ENCODE measurements at regions not wholly inside any gene's neighbourhood (a gene's known extent, or its start where the extent isn't known, plus 50 kb on each side); places are given as distances from the start of the nearest gene placed in this dataset.
"Not testable (repeated sequence)": the region's sequence is repeated elsewhere in the genome, so short reads cannot be mapped to it uniquely, and the experiment has no call there.

DNA sequence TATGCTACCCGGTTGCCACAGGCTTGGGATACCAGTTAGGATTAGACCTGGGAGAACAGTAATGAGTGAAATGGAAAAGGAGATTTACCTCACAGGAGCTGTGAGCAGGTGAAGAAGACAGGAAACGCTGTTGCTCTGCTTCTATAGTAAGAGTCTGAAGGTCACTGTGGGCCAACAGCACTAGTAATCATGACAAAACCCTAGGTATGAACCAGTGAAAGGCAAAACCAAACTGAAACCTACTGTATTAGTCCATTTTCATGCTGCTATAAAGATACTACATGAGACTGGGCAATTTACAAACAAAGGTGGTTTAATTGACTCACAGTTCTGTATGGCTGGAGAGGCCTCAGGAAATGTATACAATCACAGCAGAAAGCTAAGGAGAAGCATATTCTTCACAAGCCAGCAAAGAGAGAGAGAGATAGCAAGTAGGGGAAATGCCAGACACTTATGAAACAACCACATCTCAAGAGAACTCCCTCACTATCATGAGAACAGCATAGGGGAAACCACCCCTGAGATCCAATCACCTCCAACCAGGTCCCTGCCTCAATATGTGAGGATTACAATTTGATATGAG, 736.7 kb upstream of the INTU start:
- no peaks in the 10 kb centered on the region for H3K4me1 ChIP-seq (ENCODE audit: insufficient read depth, low read length)
- H3K9me3 ChIP-seq (ENCODE audit: control insufficient read depth, insufficient read depth, low read length) = peaks cover 13% of the 10 kb centered on the region; the same call in 1 of the 2 replicates
- no peaks in the 10 kb centered on the region; the same call in 1 of the 2 replicates for H3K36me3 ChIP-seq (ENCODE audit: insufficient read depth, low read length)
- H3K9ac ChIP-seq (ENCODE audit: low read depth, low read length) = no peak overlapping the region

DNA sequence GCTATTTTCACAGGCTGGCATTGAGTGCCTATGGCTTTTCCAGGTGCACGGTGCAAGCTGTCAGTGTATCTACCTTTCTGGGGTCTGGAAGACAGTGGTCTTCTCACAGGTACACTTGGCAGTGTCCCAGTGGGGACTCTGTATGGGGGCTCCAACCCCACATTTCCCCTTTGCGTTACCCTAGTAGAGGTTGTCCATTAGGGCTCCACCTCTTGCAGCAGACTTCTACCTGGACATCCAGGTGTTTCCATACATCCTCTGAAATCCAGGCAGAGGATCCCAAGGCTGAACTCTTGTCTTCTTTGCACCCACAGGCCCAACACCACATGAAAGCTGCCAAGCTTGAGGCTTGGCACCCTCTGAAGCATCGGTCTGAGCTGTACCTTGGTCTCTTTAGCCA, 735.7 kb upstream of the INTU start:
- Histone ChIP-seq H3K36me3 (ENCODE audit: insufficient read depth, low read length) (no peaks in the 10 kb centered on the region; the same call in 1 of the 2 replicates), H3K9ac (ENCODE audit: low read depth, low read length) (no peak overlapping the region), H3K4me1 (ENCODE audit: insufficient read depth, low read length) (no peaks in the 10 kb centered on the region), H3K9me3 (ENCODE audit: control insufficient read depth, insufficient read depth, low read length) (peaks cover 13% of the 10 kb centered on the region; the same call in 1 of the 2 replicates)

DNA sequence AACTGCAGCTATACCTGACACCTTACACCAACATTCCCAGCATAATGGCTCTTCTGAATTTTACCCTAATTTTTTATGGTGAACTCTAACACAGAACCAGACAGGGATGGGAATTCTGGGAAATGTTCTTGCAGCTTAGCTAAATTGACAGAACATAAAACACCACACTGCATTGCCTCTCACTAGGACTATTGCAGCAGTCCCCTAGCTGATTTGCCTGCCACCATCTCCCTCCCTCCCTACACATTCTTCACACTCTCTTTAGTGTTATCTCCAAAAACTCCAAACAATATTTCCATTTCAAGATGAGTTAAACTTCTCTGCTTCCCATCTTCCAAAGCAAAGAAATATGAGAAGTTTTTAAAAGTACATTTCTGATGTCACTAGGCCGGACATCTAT, 733.9 kb upstream of the INTU start:
- H3K4me1 ChIP-seq (ENCODE audit: insufficient read depth, low read length) = no peaks in the 10 kb centered on the region
- no peak overlapping the region for H3K9ac ChIP-seq (ENCODE audit: low read depth, low read length)
- no peaks in the 10 kb centered on the region; the same call in 1 of the 2 replicates for H3K36me3 ChIP-seq (ENCODE audit: insufficient read depth, low read length)
- H3K9me3 ChIP-seq (ENCODE audit: control insufficient read depth, insufficient read depth, low read length) = peaks cover 13% of the 10 kb centered on the region; the same call in 1 of the 2 replicates

DNA sequence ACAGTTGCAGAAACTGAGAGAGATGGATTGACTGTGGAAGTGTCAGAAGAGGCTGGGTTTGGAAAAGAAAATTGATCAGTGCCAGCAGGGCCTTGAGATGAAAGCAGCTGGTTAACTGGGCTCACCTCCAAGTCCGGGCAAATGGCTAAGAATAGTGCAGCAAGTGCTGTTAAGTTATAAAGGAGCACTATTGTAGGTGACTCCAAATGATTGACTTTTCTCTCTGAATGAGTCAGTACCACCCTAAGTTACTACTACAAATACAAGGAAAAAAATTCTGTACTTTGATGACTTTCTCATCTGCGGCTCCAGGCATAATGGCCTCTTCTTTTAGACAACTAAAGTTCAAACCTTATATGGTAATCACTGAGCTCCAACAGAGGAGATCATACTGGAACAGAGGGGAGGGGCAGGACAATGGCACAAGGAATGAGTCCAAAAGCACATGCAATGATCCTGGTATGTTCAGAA, 733.4 kb upstream of the INTU start:
- no peaks in the 10 kb centered on the region for H3K4me1 ChIP-seq (ENCODE audit: insufficient read depth, low read length)
- H3K9me3 ChIP-seq (ENCODE audit: control insufficient read depth, insufficient read depth, low read length) = peaks cover 13% of the 10 kb centered on the region; the same call in 1 of the 2 replicates
- H3K9ac ChIP-seq (ENCODE audit: low read depth, low read length) = no peak overlapping the region
- H3K36me3 ChIP-seq (ENCODE audit: insufficient read depth, low read length) = no peaks in the 10 kb centered on the region; the same call in 1 of the 2 replicates

DNA sequence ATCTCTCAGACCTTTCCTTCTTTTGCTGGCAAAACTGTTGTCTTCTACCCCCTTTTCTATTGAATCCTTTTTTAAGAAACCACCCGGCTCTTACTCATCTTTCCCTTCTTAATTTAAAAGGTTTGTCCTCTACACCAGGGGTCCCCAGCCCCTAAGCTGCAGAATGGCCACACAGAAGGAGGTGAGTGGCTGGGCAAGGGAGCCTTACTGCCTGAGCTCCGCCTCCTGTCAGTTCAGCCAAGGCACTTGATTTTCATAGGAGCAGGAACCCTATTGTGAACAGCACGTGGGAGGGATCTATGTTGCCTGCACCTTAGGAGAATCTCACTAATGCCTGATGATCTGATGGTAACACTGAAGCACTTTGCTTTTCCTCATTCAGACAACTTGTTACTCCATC, 726.3 kb upstream of the INTU start:
- H3K9ac ChIP-seq (ENCODE audit: low read depth, low read length) = no peak overlapping the region
- no peaks in the 10 kb centered on the region for H3K9me3 ChIP-seq (ENCODE audit: control insufficient read depth, insufficient read depth, low read length)
- no peaks in the 10 kb centered on the region for H3K4me1 ChIP-seq (ENCODE audit: insufficient read depth, low read length)
- no peaks in the 10 kb centered on the region for H3K36me3 ChIP-seq (ENCODE audit: insufficient read depth, low read length)

DNA sequence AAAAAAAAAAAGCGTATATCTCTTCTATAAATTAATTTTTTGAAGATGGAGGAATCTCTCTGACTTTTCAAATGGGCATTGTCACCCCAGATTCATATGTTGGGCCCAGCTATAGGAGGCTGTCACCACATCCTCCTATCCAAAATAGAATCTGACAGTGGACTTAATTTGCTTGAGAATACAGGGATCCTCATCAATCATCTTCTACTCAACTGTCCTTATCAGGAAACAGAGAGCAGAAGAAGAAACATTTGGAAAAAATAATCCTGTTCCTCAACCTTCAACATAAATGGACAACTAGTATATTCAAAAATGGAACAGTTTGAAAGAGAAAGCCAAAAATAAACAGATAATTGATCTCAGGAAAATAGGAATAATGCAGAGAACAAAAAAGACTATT, 725.4 kb upstream of the INTU start:
- Histone ChIP-seq H3K36me3 (ENCODE audit: insufficient read depth, low read length) (no peaks in the 10 kb centered on the region), H3K9ac (ENCODE audit: low read depth, low read length) (no peak overlapping the region), H3K4me1 (ENCODE audit: insufficient read depth, low read length) (no peaks in the 10 kb centered on the region), H3K9me3 (ENCODE audit: control insufficient read depth, insufficient read depth, low read length) (no peaks in the 10 kb centered on the region)

DNA sequence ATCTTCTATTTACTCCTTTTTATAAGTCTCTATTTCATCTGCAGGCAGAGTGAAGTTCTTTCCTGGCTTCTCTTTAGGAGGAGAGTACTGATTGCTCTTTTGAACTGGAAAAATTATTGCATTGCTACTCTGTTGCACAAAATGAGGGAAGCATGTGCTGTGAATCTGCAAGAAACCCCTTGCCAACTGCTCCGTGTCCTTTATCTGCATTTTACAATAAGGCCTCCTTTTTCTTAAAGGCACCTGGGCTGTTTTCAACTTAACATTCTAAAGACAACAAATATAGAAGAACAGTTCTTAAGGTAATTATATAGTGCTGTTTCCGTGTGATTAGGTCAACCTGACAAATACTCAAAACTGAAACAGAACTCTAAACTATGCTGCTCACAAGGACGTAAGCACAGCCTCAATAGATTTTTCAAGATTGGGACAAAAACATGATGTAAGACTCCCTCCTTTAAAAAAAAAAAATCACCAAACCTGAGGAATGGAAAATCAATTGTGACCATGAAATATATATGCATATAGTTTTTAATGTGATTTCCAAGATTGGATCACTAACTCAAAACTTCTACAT, 716.6 kb upstream of the INTU start:
- H3K4me1 ChIP-seq (ENCODE audit: insufficient read depth, low read length) = no peaks in the 10 kb centered on the region
- no peak overlapping the region for H3K9ac ChIP-seq (ENCODE audit: low read depth, low read length)
- H3K9me3 ChIP-seq (ENCODE audit: control insufficient read depth, insufficient read depth, low read length) = no peaks in the 10 kb centered on the region
- no peaks in the 10 kb centered on the region for H3K36me3 ChIP-seq (ENCODE audit: insufficient read depth, low read length)

DNA sequence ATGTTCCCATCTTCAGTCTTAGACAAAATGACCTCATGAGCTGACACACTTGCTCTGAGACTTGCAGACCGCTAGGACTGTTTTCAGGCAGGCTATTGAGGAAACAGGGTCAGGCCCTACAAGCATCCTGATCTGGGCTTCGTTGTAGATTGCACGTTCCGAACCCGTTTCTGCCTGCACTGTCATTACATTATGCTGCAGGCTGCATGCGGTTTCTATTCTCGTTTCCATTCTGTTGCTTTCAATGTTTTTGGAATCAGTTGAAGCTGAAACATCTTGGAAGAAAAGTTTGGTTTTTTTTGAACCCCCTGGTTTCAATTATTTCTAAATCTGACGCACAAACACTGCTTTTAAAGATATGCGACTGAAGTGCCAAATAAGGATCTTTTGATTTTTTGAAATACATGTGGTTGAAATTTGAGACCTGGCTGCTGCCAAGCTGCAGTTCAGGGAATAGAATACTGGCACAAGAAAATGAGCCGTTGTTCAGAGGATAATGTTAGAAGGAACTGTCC, 716.1 kb upstream of the INTU start:
- no peak overlapping the region for H3K9ac ChIP-seq (ENCODE audit: low read depth, low read length)
- H3K4me1 ChIP-seq (ENCODE audit: insufficient read depth, low read length) = no peaks in the 10 kb centered on the region
- H3K36me3 ChIP-seq (ENCODE audit: insufficient read depth, low read length) = no peaks in the 10 kb centered on the region
- no peaks in the 10 kb centered on the region for H3K9me3 ChIP-seq (ENCODE audit: control insufficient read depth, insufficient read depth, low read length)

DNA sequence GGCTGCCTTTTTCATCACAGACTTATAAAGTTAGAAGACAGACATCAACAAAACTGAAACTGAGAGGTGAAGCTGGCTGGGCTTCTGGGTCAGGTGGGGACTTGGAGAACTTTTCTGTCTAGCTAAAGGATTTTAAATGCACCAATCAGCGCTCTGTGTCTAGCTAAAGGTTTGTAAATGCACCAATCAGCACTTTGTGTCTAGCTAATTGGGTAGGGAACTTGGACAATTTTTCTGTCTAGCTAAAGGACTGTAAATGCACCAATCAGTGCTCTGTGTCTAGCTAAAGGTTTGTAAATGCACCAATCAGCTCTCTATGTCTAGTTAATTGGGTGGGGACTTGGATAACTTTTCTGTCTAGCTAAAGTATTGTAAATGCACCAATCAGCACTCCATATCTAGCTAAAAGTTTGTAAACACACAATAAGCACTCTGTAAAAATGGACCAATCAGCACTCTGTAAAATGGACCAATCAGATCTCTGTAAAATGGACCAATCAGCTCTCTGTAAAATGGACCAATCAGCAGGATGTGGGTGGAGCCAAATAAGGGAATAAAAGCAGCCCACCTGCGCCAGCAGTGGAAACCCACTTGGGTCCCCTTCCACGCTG, 710.3 kb upstream of the INTU start:
- not testable (repeated sequence) for H3K36me3 ChIP-seq (ENCODE audit: insufficient read depth, low read length); H3K9ac ChIP-seq (ENCODE audit: low read depth, low read length); H3K4me1 ChIP-seq (ENCODE audit: insufficient read depth, low read length); H3K9me3 ChIP-seq (ENCODE audit: control insufficient read depth, insufficient read depth, low read length)

DNA sequence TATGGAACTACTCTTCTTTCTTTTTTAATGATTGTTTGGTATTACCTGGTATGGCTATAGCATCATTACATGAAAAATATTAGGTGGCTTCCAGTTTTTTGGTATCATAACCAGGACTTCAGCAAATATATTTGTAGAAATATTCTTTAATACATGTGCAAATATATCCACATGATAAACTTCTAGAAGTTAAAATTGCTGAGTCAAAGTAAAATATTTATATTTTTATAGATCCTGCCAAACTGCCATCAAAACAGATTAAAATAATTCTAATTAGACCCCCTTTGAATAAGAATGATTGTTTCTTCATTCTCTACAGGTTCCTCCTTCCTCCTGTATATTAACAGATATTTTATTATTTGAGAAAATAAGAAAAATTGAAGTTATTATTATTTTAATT, 708.5 kb upstream of the INTU start:
- H3K36me3 ChIP-seq (ENCODE audit: insufficient read depth, low read length) = no peaks in the 10 kb centered on the region
- H3K9me3 ChIP-seq (ENCODE audit: control insufficient read depth, insufficient read depth, low read length) = no peaks in the 10 kb centered on the region
- H3K4me1 ChIP-seq (ENCODE audit: insufficient read depth, low read length) = no peaks in the 10 kb centered on the region
- H3K9ac ChIP-seq (ENCODE audit: low read depth, low read length) = no peak overlapping the region

DNA sequence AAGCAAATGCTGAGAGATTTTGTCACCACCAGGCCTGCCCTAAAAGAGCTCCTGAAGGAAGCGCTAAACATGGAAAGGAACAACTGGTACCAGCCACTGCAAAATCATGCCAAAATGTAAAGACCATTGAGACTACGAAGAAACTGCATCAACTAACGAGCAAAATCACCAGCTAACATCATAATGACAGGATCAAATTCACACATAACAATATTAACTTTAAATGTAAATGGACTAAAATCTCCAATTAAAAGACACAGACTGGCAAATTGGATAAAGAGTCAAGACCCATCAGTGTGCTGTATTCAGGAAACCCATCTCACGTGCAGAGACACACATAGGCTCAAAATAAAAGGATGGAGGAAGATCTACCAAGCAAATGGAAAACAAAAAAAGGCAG, 702.7 kb upstream of the INTU start:
- H3K4me1 ChIP-seq (ENCODE audit: insufficient read depth, low read length); H3K9me3 ChIP-seq (ENCODE audit: control insufficient read depth, insufficient read depth, low read length); H3K9ac ChIP-seq (ENCODE audit: low read depth, low read length); H3K36me3 ChIP-seq (ENCODE audit: insufficient read depth, low read length): not testable (repeated sequence)

DNA sequence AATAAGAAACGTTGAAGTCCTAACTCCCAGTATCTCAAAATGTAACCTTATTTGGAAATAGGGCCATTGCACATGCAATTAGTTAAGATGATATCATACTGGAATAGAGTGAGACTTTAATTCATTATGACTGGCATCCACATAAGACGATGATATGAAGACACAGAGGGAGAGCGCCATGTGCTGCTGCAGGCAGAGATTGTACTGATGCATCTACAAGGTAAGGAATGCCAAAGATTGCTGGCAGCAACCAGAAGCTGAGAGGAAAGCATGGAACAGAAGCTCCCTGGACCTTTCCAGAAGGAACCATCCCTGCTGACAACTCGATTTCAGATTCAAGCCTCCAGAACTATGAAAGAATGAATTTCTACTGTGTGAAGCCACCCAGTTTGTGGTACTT, 697.0 kb upstream of the INTU start:
- H3K9ac ChIP-seq (ENCODE audit: low read depth, low read length) = no peak overlapping the region
- no peaks in the 10 kb centered on the region for H3K9me3 ChIP-seq (ENCODE audit: control insufficient read depth, insufficient read depth, low read length)
- no peaks in the 10 kb centered on the region for H3K4me1 ChIP-seq (ENCODE audit: insufficient read depth, low read length)
- H3K36me3 ChIP-seq (ENCODE audit: insufficient read depth, low read length) = no peaks in the 10 kb centered on the region

DNA sequence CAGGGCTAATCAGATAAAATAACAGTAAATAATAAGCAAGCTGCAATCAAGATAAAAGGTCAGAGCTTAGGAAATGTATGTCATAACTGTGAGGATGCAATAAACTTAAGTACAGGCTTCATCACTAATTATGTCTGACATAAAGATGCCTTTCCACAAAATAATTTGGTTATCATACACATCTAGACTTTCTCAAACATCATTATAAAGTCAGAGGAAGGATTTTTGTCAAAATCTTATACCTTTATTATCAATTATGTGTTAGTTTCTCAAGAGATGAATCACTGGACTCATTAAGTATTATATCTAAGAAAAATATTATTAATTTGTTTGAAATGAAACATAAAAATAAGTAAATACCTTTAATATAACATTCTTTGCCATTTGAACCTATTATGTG, 695.4 kb upstream of the INTU start:
- Histone ChIP-seq H3K36me3 (ENCODE audit: insufficient read depth, low read length) (no peaks in the 10 kb centered on the region), H3K9ac (ENCODE audit: low read depth, low read length) (no peak overlapping the region), H3K9me3 (ENCODE audit: control insufficient read depth, insufficient read depth, low read length) (no peaks in the 10 kb centered on the region), H3K4me1 (ENCODE audit: insufficient read depth, low read length) (no peaks in the 10 kb centered on the region)

DNA sequence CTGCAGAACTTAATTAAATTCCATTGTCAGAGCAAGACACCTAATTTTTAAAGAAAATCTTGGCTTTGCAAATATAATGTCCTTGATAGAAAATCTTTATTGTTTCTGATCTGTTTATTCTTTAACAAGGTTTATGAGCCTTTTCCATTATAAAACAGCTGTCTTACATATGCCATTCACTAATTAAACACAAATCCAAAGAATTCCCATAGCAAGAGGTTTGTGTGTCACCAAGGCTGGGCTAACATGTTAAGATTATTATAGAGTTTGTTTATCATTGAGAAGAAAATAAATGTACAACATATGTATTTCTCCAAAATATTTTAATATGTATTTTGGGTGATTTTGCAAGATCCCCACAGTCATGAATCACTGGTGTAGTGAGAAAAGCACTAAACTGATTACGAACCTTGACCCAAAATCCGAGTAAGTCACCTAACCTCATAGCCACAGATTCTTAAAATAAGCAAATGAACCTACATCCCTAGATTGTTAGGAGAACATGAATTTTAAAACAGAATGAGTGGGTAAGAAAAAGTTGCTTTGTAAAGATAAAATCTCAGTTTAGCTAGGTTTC, 694.8 kb upstream of the INTU start:
- H3K9me3 ChIP-seq (ENCODE audit: control insufficient read depth, insufficient read depth, low read length) = no peaks in the 10 kb centered on the region
- no peaks in the 10 kb centered on the region for H3K36me3 ChIP-seq (ENCODE audit: insufficient read depth, low read length)
- H3K9ac ChIP-seq (ENCODE audit: low read depth, low read length) = no peak overlapping the region
- H3K4me1 ChIP-seq (ENCODE audit: insufficient read depth, low read length) = no peaks in the 10 kb centered on the region

DNA sequence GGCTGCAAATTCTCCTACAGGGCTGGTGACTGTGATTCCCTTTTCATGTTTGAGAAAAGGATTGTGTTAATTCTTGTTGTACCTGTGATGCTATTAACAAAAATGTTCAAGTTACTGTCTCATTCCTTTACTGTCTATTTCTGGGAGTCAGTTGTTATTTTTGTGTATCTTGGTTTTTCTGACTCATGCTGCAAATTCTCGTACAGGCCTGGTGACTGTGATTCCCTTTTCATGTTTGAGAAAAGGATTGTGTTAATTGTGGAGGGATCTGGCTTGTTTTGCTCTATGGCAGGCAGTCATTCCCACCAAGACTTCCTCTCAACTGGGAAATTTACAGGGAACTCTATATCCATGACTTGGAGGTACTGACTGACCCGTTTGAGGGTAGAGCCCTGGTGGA, 693.4 kb upstream of the INTU start:
- Histone ChIP-seq H3K4me1 (ENCODE audit: insufficient read depth, low read length) (no peaks in the 10 kb centered on the region), H3K36me3 (ENCODE audit: insufficient read depth, low read length) (no peaks in the 10 kb centered on the region), H3K9ac (ENCODE audit: low read depth, low read length) (no peak overlapping the region), H3K9me3 (ENCODE audit: control insufficient read depth, insufficient read depth, low read length) (no peaks in the 10 kb centered on the region)

Measured in ES-I3 (cell line).